Progenitor cell of endocrine pancreas (in vitro differentiated cells): ENCODE measurements at regions not wholly inside any gene's neighbourhood (a gene's known extent, or its start where the extent isn't known, plus 50 kb on each side); places are given as distances from the start of the nearest gene placed in this dataset.

ENCODE experiments used
- DNase-seq: peaks from one replicate; pipeline ENCODE4 v3.0.0; 2021; ENCODE audit warnings: low spot score; ENCODE audit not compliant: unreplicated experiment
- H3K27ac Mint-ChIP-seq: 2 replicates; pipeline ENCODE4 v1.8.0; 2021; ENCODE audit warnings: mild to moderate bottlenecking, moderate library complexity, mixed read lengths
- H3K27me3 Mint-ChIP-seq: 2 replicates; pipeline ENCODE4 v1.8.0; 2021; ENCODE audit warnings: mixed read lengths
- H3K36me3 Mint-ChIP-seq: 2 replicates; pipeline ENCODE4 v1.8.0; 2022; ENCODE audit warnings: mixed read lengths; ENCODE audit not compliant: insufficient read depth
- H3K4me1 Mint-ChIP-seq: 2 replicates; pipeline ENCODE4 v1.8.0; 2021; ENCODE audit warnings: low read depth, mixed read lengths
- H3K4me3 Mint-ChIP-seq: 2 replicates; pipeline ENCODE4 v1.8.0; 2021; ENCODE audit warnings: low read depth, mild to moderate bottlenecking, moderate library complexity, mixed read lengths
- H3K9me3 Mint-ChIP-seq: 2 replicates; pipeline ENCODE4 v1.8.0; 2021; ENCODE audit warnings: low read depth, mixed read lengths
- TF ChIP-seq, protein P1 (sequence below): fragments of 200-600 bp; sonication (generic); IDR thresholded peaks from one replicate; pipeline ENCODE4 v1.5.0; 2021; ENCODE audit warnings: antibody characterized with exemption, mild to moderate bottlenecking; ENCODE audit not compliant: unreplicated experiment

DNA sequence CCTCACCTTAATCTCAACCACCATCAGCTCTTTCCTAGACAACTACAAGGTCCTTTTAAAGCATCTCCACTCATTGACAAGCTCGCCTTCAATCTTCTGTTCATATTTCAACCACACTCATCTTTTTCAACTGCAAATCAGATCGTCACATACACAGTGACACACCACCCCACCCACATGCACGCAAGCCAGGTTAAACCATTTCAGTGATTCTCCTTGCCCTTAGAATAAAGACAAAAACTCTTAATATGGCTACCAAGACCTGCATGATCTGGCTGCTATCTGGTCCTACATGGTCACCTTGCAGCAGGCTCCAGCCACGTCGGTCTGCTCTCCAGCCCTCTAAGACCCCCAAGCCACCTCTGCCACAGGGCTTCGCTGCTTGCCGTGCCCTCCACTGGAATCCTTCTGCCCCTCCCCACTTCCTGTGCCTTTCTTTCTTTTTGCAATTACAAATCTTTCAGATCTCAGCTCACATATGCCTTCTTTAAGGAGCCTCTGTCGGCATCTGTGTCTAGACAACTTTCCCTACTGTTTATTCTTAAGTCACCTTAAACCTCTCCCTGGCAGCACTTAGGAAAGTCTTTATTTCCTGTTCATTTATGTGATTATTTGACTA, 507.3 kb upstream of the ARID1B start:
- H3K9me3 Mint-ChIP-seq, result peaks cover 8% of the 10 kb centered on the region
- no peak for DNase-seq
- H3K27ac Mint-ChIP-seq, result no peak overlapping the region
- TF ChIP-seq, protein P1, sequence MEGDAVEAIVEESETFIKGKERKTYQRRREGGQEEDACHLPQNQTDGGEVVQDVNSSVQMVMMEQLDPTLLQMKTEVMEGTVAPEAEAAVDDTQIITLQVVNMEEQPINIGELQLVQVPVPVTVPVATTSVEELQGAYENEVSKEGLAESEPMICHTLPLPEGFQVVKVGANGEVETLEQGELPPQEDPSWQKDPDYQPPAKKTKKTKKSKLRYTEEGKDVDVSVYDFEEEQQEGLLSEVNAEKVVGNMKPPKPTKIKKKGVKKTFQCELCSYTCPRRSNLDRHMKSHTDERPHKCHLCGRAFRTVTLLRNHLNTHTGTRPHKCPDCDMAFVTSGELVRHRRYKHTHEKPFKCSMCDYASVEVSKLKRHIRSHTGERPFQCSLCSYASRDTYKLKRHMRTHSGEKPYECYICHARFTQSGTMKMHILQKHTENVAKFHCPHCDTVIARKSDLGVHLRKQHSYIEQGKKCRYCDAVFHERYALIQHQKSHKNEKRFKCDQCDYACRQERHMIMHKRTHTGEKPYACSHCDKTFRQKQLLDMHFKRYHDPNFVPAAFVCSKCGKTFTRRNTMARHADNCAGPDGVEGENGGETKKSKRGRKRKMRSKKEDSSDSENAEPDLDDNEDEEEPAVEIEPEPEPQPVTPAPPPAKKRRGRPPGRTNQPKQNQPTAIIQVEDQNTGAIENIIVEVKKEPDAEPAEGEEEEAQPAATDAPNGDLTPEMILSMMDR, result no peak
- peaks cover 1% of the 10 kb centered on the region for H3K4me1 Mint-ChIP-seq
- no peaks in the 10 kb centered on the region for H3K27me3 Mint-ChIP-seq
- no peaks in the 10 kb centered on the region for H3K36me3 Mint-ChIP-seq
- H3K4me3 Mint-ChIP-seq, result no peak overlapping the region

DNA sequence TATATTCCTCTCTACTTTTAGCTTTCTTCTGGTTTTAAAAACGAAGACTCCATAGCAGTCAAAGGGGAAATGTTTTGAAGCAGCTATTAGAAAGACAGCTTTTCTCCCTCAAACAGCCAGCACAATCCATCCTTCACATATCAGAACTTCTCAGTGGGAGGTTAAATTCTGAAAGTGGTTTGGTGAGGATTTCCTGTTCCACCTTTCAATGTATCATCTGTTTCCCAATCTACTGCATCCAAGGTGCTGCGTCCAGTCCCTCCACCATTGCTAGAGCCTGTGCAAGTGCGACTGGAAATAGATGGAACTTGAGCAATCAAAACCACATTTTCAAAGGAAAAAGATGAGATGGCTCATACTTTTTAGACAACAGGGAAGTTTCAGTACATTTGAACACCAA, 508.3 kb upstream of the ARID1B start:
- TF ChIP-seq, protein P1, result no peak
- Mint-ChIP-seq H3K4me1 (peaks cover 1% of the 10 kb centered on the region), H3K4me3 (no peak overlapping the region), H3K27me3 (no peaks in the 10 kb centered on the region), H3K9me3 (peaks cover 4% of the 10 kb centered on the region), H3K27ac (no peak overlapping the region), H3K36me3 (no peaks in the 10 kb centered on the region)
- DNase-seq, result no peak

DNA sequence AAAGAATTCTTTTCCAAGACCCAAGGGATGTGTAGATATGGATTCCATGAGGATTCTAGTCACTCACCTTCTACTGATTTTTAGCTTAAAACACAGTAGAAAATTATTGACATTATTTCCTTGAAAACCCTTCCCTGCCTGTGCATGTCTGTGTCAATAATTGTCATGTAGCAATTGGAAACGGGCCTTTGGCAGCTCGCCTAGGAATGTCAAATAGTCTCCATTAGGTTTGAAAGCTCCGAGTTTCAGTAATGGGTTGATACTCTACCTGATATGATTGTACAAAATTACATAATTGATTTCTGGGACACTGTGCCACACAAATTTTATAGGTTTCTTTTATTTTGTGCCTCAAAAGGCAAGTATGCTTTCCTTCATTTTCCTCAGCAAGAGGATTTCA, 515.2 kb upstream of the ARID1B start:
- no peaks in the 10 kb centered on the region for H3K36me3 Mint-ChIP-seq
- H3K9me3 Mint-ChIP-seq, result peaks cover 4% of the 10 kb centered on the region
- TF ChIP-seq, protein P1, result no peak
- no peak for DNase-seq
- H3K27me3 Mint-ChIP-seq, result no peaks in the 10 kb centered on the region
- no peak overlapping the region for H3K27ac Mint-ChIP-seq
- no peak overlapping the region for H3K4me3 Mint-ChIP-seq
- H3K4me1 Mint-ChIP-seq, result no peaks in the 10 kb centered on the region

DNA sequence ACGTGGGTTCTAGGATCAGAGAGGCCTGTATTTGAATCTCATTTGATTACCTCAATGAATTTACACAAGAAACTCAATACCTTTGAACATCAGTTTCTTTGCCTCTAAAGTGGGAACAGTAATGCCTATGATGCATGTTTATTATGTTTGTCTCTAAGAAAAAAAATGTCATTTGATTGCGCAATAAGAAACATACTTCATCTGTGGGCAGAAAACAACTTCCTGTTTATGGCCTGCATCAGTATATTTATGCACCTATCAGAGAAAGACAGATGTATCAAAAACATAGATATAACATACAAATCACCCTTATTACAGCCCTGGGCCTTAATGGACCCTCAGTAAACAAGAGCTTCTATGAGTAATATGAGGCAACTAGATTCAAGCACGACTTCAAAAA, 516.4 kb upstream of the ARID1B start:
- TF ChIP-seq, protein P1, result no peak
- H3K9me3 Mint-ChIP-seq, result no peaks in the 10 kb centered on the region
- DNase-seq, result no peak
- H3K4me3 Mint-ChIP-seq, result no peak overlapping the region
- no peaks in the 10 kb centered on the region for H3K36me3 Mint-ChIP-seq
- H3K27ac Mint-ChIP-seq, result no peak overlapping the region
- H3K4me1 Mint-ChIP-seq, result no peaks in the 10 kb centered on the region
- no peaks in the 10 kb centered on the region for H3K27me3 Mint-ChIP-seq

DNA sequence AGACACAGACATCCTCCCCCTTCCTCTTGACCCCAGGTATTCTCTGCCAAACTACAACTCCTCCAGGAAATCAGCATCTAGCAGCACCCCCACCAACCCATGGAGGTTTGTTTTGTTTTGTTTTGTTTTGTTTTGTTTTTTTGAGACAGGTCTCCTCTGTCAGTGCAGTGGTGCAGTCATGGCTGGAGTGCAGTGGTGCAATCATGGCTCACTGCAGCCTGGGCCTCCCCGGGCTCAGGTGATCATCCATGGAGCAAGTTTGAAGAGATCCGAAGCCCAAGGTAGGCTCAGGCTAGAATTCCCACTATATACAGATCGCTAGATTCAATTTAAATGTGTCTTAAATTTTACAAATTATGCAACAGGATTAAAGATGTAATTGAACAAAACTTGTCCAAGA, 518.2 kb upstream of the ARID1B start:
- H3K36me3 Mint-ChIP-seq, result no peaks in the 10 kb centered on the region
- no peaks in the 10 kb centered on the region for H3K9me3 Mint-ChIP-seq
- TF ChIP-seq, protein P1, result no peak
- DNase-seq, result no peak
- H3K27me3 Mint-ChIP-seq, result no peaks in the 10 kb centered on the region
- H3K4me3 Mint-ChIP-seq, result no peak overlapping the region
- no peaks in the 10 kb centered on the region for H3K4me1 Mint-ChIP-seq
- no peak overlapping the region for H3K27ac Mint-ChIP-seq
